Osteocyte (in vitro differentiated cells): ENCODE measurements at regions not wholly inside any gene's neighbourhood (a gene's known extent, or its start where the extent isn't known, plus 50 kb on each side); places are given as distances from the start of the nearest gene placed in this dataset.

Experiments used
- DNase-seq: peaks from one replicate; pipeline ENCODE4 v3.0.0; 2021; ENCODE audit warnings: mixed read lengths; ENCODE audit not compliant: unreplicated experiment; ENCODE audit errors: extremely low spot score
- H3K27ac Mint-ChIP-seq: one replicate; pipeline ENCODE4 v1.8.0; 2021; ENCODE audit warnings: mild to moderate bottlenecking, mixed read lengths; ENCODE audit not compliant: unreplicated experiment
- H3K27me3 Mint-ChIP-seq: one replicate; pipeline ENCODE4 v1.8.0; 2021; ENCODE audit warnings: mixed read lengths; ENCODE audit not compliant: unreplicated experiment
- H3K36me3 Mint-ChIP-seq: one replicate; pipeline ENCODE4 v1.8.0; 2021; ENCODE audit warnings: mixed read lengths; ENCODE audit not compliant: unreplicated experiment
- H3K4me1 Mint-ChIP-seq: one replicate; pipeline ENCODE4 v1.8.0; 2021; ENCODE audit warnings: mixed read lengths; ENCODE audit not compliant: unreplicated experiment
- H3K4me3 Mint-ChIP-seq: one replicate; pipeline ENCODE4 v1.8.0; 2021; ENCODE audit warnings: mild to moderate bottlenecking, moderate library complexity, mixed read lengths; ENCODE audit not compliant: unreplicated experiment
- H3K9me3 Mint-ChIP-seq: one replicate; pipeline ENCODE4 v1.8.0; 2021; ENCODE audit warnings: mixed read lengths; ENCODE audit not compliant: unreplicated experiment
- CTCF ChIP-seq: fragments of 200-600 bp; sonication (generic); IDR thresholded peaks from 2 replicates; pipeline ENCODE4 v1.5.0; 2021; ENCODE audit warnings: antibody characterized with exemption, mild to moderate bottlenecking, moderate library complexity

GRCh38 chr20:10731190-10731965 is 57.6 kb upstream of the JAG1 start:
- Mint-ChIP-seq H3K27me3 (no peaks in the 10 kb centered on the region), H3K9me3 (no peaks in the 10 kb centered on the region), H3K36me3 (peaks cover 2% of the 10 kb centered on the region), H3K4me3 (no peak overlapping the region), H3K4me1 (peaks cover 19% of the 10 kb centered on the region), H3K27ac (peak overlapping the region; percentile 56)
- no peak for DNase-seq
- no peak for TF ChIP-seq CTCF

- Mint-ChIP-seq H3K4me1 (peaks cover 19% of the 10 kb centered on the region), H3K27me3 (no peaks in the 10 kb centered on the region), H3K4me3 (no peak overlapping the region), H3K27ac (no peak overlapping the region), H3K9me3 (no peaks in the 10 kb centered on the region), H3K36me3 (no peaks in the 10 kb centered on the region)
- no peak for TF ChIP-seq CTCF
- no peak for DNase-seq
Measured at GRCh38 chr20:10733122-10733521, 59.3 kb upstream of the JAG1 start.

- peaks cover 31% of the 10 kb centered on the region for H3K4me1 Mint-ChIP-seq
- H3K4me3 Mint-ChIP-seq, result no peak overlapping the region
- H3K36me3 Mint-ChIP-seq, result no peaks in the 10 kb centered on the region
- no peaks in the 10 kb centered on the region for H3K27me3 Mint-ChIP-seq
- no peak overlapping the region for H3K27ac Mint-ChIP-seq
- DNase-seq, result no peak
- no peak for TF ChIP-seq CTCF
- H3K9me3 Mint-ChIP-seq, result no peaks in the 10 kb centered on the region
Measured at GRCh38 chr20:10735195-10735949, 61.6 kb upstream of the JAG1 start.

GRCh38 chr20:10739134-10739533 is 65.3 kb upstream of the JAG1 start:
- H3K27ac Mint-ChIP-seq, result peak overlapping the region; percentile 61
- no peaks in the 10 kb centered on the region for H3K27me3 Mint-ChIP-seq
- TF ChIP-seq CTCF, result no peak
- H3K4me1 Mint-ChIP-seq, result peaks cover 36% of the 10 kb centered on the region
- H3K4me3 Mint-ChIP-seq, result peak overlapping the region; percentile 55
- H3K36me3 Mint-ChIP-seq, result no peaks in the 10 kb centered on the region
- H3K9me3 Mint-ChIP-seq, result no peaks in the 10 kb centered on the region
- no peak for DNase-seq

GRCh38 chr20:10739566-10739965 is 65.8 kb upstream of the JAG1 start:
- Mint-ChIP-seq H3K4me3 (peak overlapping the region; percentile 55), H3K27ac (peak overlapping the region; percentile 61), H3K4me1 (peaks cover 36% of the 10 kb centered on the region), H3K36me3 (no peaks in the 10 kb centered on the region), H3K27me3 (no peaks in the 10 kb centered on the region), H3K9me3 (no peaks in the 10 kb centered on the region)
- DNase-seq, result no peak
- no peak for TF ChIP-seq CTCF
